NCI-H146 (cell line): ENCODE measurements at regions not wholly inside any gene's neighbourhood (a gene's known extent, or its start where the extent isn't known, plus 50 kb on each side); places are given as distances from the start of the nearest gene placed in this dataset.
"Not testable (repeated sequence)": the region's sequence is repeated elsewhere in the genome, so short reads cannot be mapped to it uniquely, and the experiment has no call there.

Experiments used
- DNase-seq: peaks from one replicate; lab custom pipeline; 2025; lab: John Stamatoyannopoulos, UW

- DNase-seq: no peak
Observed at GRCh38 chr10:25867321-25867720, 66.7 kb upstream of the MYO3A start.

GRCh38 chr10:25869067-25869591 is 64.9 kb upstream of the MYO3A start:
- no peak for DNase-seq

GRCh38 chr10:25869609-25870008 is 64.4 kb upstream of the MYO3A start:
- DNase-seq: no peak

GRCh38 chr10:25874402-25874801 is 59.6 kb upstream of the MYO3A start:
- DNase-seq: not testable (repeated sequence)

GRCh38 chr10:25875556-25876165 is 58.4 kb upstream of the MYO3A start:
- DNase-seq: peak; percentile 91

- DNase-seq: no peak
Observed at GRCh38 chr10:25877296-25877695, 56.7 kb upstream of the MYO3A start.
